K562 (cell line): ENCODE measurements at regions not wholly inside any gene's neighbourhood (a gene's known extent, or its start where the extent isn't known, plus 50 kb on each side); places are given as distances from the start of the nearest gene placed in this dataset.

Experiments used
- ATAC-seq: fragments of 200-7000 bp; cut with Tn5 transposase; 3 replicates; pipeline ENCODE4 v1.9.1; 2020; ENCODE audit warnings: moderate library complexity
- BruUV-seq: library from RNA; stranded (reverse); fragments of 400-500 nt; replicated peaks from 2 replicates; lab custom pipeline; 2021; lab: Mats Ljungman, UMichigan
- CTCF ChIA-PET: fragments of 300-600 bp; formaldehyde crosslinking; extraction: SDS; loops from one replicate; lab custom pipeline; 2021; ENCODE audit warnings: low intra/inter-chr PET ratio; lab: Yijun Ruan, JAX
- POLR2A ChIA-PET: fragments of 300-600, 350-650 bp; sonication (Branson Sonifier 250); formaldehyde crosslinking; extraction: SDS; loops from one replicate; lab custom pipeline; 2021; ENCODE audit warnings: antibody characterized with exemption, inconsistent platforms; lab: Yijun Ruan, JAX
- DNase-seq, 4 experiments: peaks; one replicate each; pipeline versions ENCODE4 v3.0.0 to v3.0.0-alpha.2; 2011 to 2018; ENCODE audit warnings: low spot score in 3 of 4, mixed read lengths in 3 of 4; ENCODE audit errors: extremely low read depth in 1 of 4
- FAIRE-seq: peaks from 2 replicates; lab custom pipeline; 2011; peaks lifted over from hg19 to GRCh38; lab: Jason Lieb, UNC
- H2AFZ ChIP-seq: 2 replicates; pipeline ENCODE4 v1.6.0; 2011; ENCODE audit warnings: low read depth, low read length, control low read depth, inconsistent platforms
- H3K27ac ChIP-seq: fragments of 200-600 bp; 3 replicates; pipeline ENCODE4 v1.8.0; 2011; ENCODE audit warnings: low read depth, mild to moderate bottlenecking, control low read depth, inconsistent platforms, low read length, moderate library complexity, mixed read lengths; ENCODE audit errors: extremely low read depth
- H3K27me3 ChIP-seq, 2 experiments: fragments of 300-600 bp in 1 of 2; 2 replicates in 1 of 2; 3 replicates in 1 of 2; pipeline versions ENCODE4 v1.6.0 to v1.8.0; 2011; ENCODE audit warnings: inconsistent platforms in 2 of 2, low read length in 2 of 2, mild to moderate bottlenecking in 1 of 2, mixed read lengths in 1 of 2, moderate library complexity in 1 of 2; ENCODE audit not compliant: control insufficient read depth in 2 of 2, insufficient read depth in 2 of 2
- H3K36me3 ChIP-seq: fragments of 300-600 bp; 3 replicates; pipeline ENCODE4 v1.8.0; 2011; ENCODE audit warnings: mild to moderate bottlenecking, low read length, inconsistent platforms; ENCODE audit not compliant: control insufficient read depth, insufficient read depth
- H3K4me1 ChIP-seq, 2 experiments: fragments of 200-600 bp in 1 of 2; replicated peaks in 1 of 2; 2 replicates in 1 of 2; 3 replicates in 1 of 2; pipeline versions ENCODE4 v1.5.1 to v1.8.0; 2011; ENCODE audit warnings: inconsistent platforms in 2 of 2, low read length in 2 of 2, mild to moderate bottlenecking in 1 of 2, mixed read lengths in 1 of 2, moderate library complexity in 1 of 2; ENCODE audit not compliant: control insufficient read depth in 2 of 2, insufficient read depth in 2 of 2
- H3K4me2 ChIP-seq: 2 replicates; pipeline ENCODE4 v1.6.1; 2011; ENCODE audit warnings: low read length, control low read depth, inconsistent platforms, mixed read lengths; ENCODE audit not compliant: insufficient read depth
- H3K4me3 ChIP-seq: fragments of 200-600 bp; sonication (generic), shearing (Covaris generic); 2 replicates; pipeline ENCODE4 v1.5.1; 2016; ENCODE audit warnings: control low read depth, inconsistent platforms
- H3K79me2 ChIP-seq: fragments of 200-600 bp; 3 replicates; pipeline ENCODE4 v1.8.0; 2011; ENCODE audit warnings: low read length, inconsistent platforms; ENCODE audit not compliant: control insufficient read depth, insufficient read depth
- H3K9ac ChIP-seq, 2 experiments: 2 replicates each; pipeline versions ENCODE4 v1.6.0 to v1.6.1; 2011; ENCODE audit warnings: low read depth in 2 of 2, low read length in 2 of 2, control low read depth in 1 of 2, inconsistent platforms in 1 of 2, mild to moderate bottlenecking in 1 of 2, mixed read lengths in 1 of 2; ENCODE audit not compliant: insufficient read depth in 1 of 2
- H3K9me1 ChIP-seq: one replicate; pipeline ENCODE4 v1.6.0; 2011; ENCODE audit warnings: inconsistent platforms, mild to moderate bottlenecking, low read length, moderate library complexity; ENCODE audit not compliant: control insufficient read depth, insufficient read depth
- H3K9me3 ChIP-seq: replicated peaks from 2 replicates; pipeline ENCODE4 v1.5.1; 2011; ENCODE audit warnings: low read depth, low read length, inconsistent platforms; ENCODE audit not compliant: control insufficient read depth, insufficient read depth
- H4K20me1 ChIP-seq: replicated peaks from 2 replicates; pipeline ENCODE4 v1.6.1; 2011; ENCODE audit warnings: low read length, inconsistent platforms, mixed read lengths; ENCODE audit not compliant: control insufficient read depth, insufficient read depth
- ARID3A ChIP-seq: IDR thresholded peaks from 2 replicates; pipeline ENCODE4 v1.6.1; 2012; ENCODE audit warnings: low read depth, low read length, improper control_type of control experiment, borderline replicate concordance
- CBX3 ChIP-seq, 2 experiments: IDR thresholded peaks; 1 replicate in 1 of 2; 2 replicates in 1 of 2; pipeline ENCODE4 v1.6.1; 2012; ENCODE audit warnings: inconsistent platforms in 2 of 2, low read length in 2 of 2, borderline replicate concordance in 1 of 2, control low read depth in 1 of 2
- CUX1 ChIP-seq: fragments of 200-800 bp; sonication (Bioruptor generic); IDR thresholded peaks from 2 replicates; pipeline ENCODE4 v1.6.1; 2016; ENCODE audit warnings: missing genetic modification characterization, missing compliant biosample characterization
- KAT2B ChIP-seq: IDR thresholded peaks from one replicate; pipeline ENCODE4 v1.6.1; 2012; ENCODE audit warnings: low read depth, mild to moderate bottlenecking, control low read depth, inconsistent platforms, low read length, moderate library complexity
- MEF2A ChIP-seq: IDR thresholded peaks from 2 replicates; pipeline ENCODE4 v1.6.1; 2011; ENCODE audit warnings: low read depth, mild to moderate bottlenecking, low read length, moderate library complexity; ENCODE audit not compliant: control insufficient read depth
- SMARCB1 ChIP-seq: IDR thresholded peaks from 2 replicates; pipeline ENCODE4 v1.6.1; 2011; ENCODE audit warnings: improper control_type of control experiment, low read depth; ENCODE audit not compliant: insufficient read length
- SRSF3 ChIP-seq: fragments of 200-400 bp; formaldehyde crosslinking; IDR thresholded peaks from 2 replicates; pipeline ENCODE4 v1.6.1; 2016; ENCODE audit warnings: mild to moderate bottlenecking, low read length, moderate library complexity; ENCODE audit not compliant: insufficient read depth
- ZNF77 ChIP-seq: fragments of 250-450 bp; sonication (Bioruptor Pico); IDR thresholded peaks from 2 replicates; pipeline ENCODE4 v1.5.0; 2020
- WGBS: fragments of 100-300 bp; shearing (Covaris generic); methylation state at CpG from one replicate; pipeline ENCODE4 v1.1.6; 2016; ENCODE audit warnings: low coverage, mixed read lengths; ENCODE audit not compliant: insufficient coverage; ENCODE audit errors: missing lambda C conversion rate; 5-methylcytosine and 5-hydroxymethylcytosine counted together
- in situ Hi-C: fragments of 300-500 bp; cut with MboI; formaldehyde crosslinking; loops from 4 replicates; pipeline ENCODE4 v1.15.0; 2018; ENCODE audit warnings: inconsistent platforms, mixed read lengths
- intact Hi-C: fragments of 100-400 bp; cut with micrococcal nuclease; formaldehyde crosslinking; loops from 2 replicates; pipeline ENCODE4 v1.14.2; 2022

GRCh38 chr5:98110282-98110691, 663.2 kb upstream of the RGMB start:
- Histone ChIP-seq H3K9me1 (no peaks in the 10 kb centered on the region), H3K27ac (no peak overlapping the region), H3K4me1 (no peaks in the 10 kb centered on the region), H3K4me3 (no peak overlapping the region), H3K27me3 (no peaks in the 10 kb centered on the region), H2AFZ (no peak overlapping the region), H3K79me2 (no peaks in the 10 kb centered on the region), H3K9ac (no peak overlapping the region), H4K20me1 (no peaks in the 10 kb centered on the region)
- intact Hi-C loops (no loop called here), in situ Hi-C loops (no loop called here)
- no peak for ATAC-seq
- ChIA-PET POLR2A (no interaction called here), CTCF (no interaction called here)
- 0% methylated on average over 4 of the region's 4 CpGs for WGBS
- FAIRE-seq: no peak
- DNase-seq: no peak
- no peak for TF ChIP-seq SRSF3
- no peak for TF ChIP-seq ARID3A
- TF ChIP-seq ZNF77 (CRISPR knock-in tag): no peak
- TF ChIP-seq KAT2B: no peak
- TF ChIP-seq, all 486 proteins: peak for 0
- no peak overlapping the region for H3K4me2 ChIP-seq
- BruUV-seq: no TSS peak
- H3K36me3 ChIP-seq: no peaks in the 10 kb centered on the region
- H3K9me3 ChIP-seq: no peaks in the 10 kb centered on the region; the same call in 1 of the 2 replicates

DNA sequence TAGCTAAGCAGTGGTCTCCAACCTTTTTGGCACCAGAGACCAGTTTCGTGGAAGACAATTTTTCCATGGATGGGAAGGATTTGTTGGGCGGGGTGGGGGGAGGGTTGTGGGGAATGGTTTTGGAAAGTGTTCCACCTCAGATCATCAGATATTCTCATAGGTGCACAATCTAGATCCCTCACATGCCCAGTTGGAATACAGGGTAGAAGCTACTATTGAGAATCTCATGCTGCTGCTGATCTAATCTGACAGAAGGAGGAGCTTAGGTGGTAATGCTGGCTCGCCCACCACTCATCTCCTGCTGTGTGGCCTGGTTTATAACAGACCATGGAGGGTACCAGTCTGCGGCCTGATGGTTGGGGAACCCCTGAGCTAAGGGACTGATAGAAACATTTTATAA, 662.7 kb upstream of the RGMB start:
- Histone ChIP-seq H3K27ac (no peak overlapping the region), H3K4me1 (no peaks in the 10 kb centered on the region), H3K27me3 (no peaks in the 10 kb centered on the region), H3K4me3 (no peak overlapping the region), H3K9ac (no peak overlapping the region), H3K9me1 (no peaks in the 10 kb centered on the region), H4K20me1 (no peaks in the 10 kb centered on the region), H2AFZ (no peak overlapping the region), H3K4me2 (no peak overlapping the region), H3K79me2 (no peaks in the 10 kb centered on the region), H3K9me3 (no peaks in the 10 kb centered on the region; the same call in 1 of the 2 replicates), H3K36me3 (no peaks in the 10 kb centered on the region)
- DNase-seq (no peak), FAIRE-seq (no peak), ATAC-seq (no peak)
- intact Hi-C loops: no loop called here
- BruUV-seq: no TSS peak
- WGBS: 0% methylated on average over 4 of the region's 4 CpGs
- ChIA-PET CTCF (no interaction called here), POLR2A (no interaction called here)
- in situ Hi-C loops: no loop called here
- TF ChIP-seq MEF2A (no peak), CBX3 (IDR thresholded peaks at IDR 0.05; ENCODE audit: borderline replicate concordance in 1 of 2, low read length in 2 of 2) (no peak), CUX1 (CRISPR knock-in tag) (no peak), SMARCB1 (no peak)
